BE2C (cell line): ENCODE measurements at regions not wholly inside any gene's neighbourhood (a gene's known extent, or its start where the extent isn't known, plus 50 kb on each side); places are given as distances from the start of the nearest gene placed in this dataset.

Source experiments
- DNase-seq: peaks from one replicate; pipeline ENCODE4 v3.0.0-alpha.2; 2020
- H3K27me3 ChIP-seq: fragments of 250-450 bp; sonication (Bioruptor Pico); 2 replicates; pipeline ENCODE4 v1.5.1; 2020; ENCODE audit warnings: mild to moderate bottlenecking
- H3K36me3 ChIP-seq: fragments of 250-450 bp; sonication (Bioruptor Pico); 2 replicates; pipeline ENCODE4 v1.5.1; 2020; ENCODE audit warnings: mild to moderate bottlenecking
- H3K4me1 ChIP-seq: fragments of 250-450 bp; sonication (Bioruptor Pico); 2 replicates; pipeline ENCODE4 v1.5.1; 2020
- H3K4me3 ChIP-seq: 2 replicates; pipeline ENCODE4 v1.5.1; 2011; ENCODE audit warnings: low read depth, low read length
- H3K9me3 ChIP-seq: fragments of 250-450 bp; sonication (Bioruptor Pico); 2 replicates; pipeline ENCODE4 v1.5.1; 2020
- TF ChIP-seq, protein P1 (sequence below): IDR thresholded peaks from 2 replicates; pipeline ENCODE4 v1.5.1; 2012; ENCODE audit warnings: mild to moderate bottlenecking, low read depth, low read length

DNA sequence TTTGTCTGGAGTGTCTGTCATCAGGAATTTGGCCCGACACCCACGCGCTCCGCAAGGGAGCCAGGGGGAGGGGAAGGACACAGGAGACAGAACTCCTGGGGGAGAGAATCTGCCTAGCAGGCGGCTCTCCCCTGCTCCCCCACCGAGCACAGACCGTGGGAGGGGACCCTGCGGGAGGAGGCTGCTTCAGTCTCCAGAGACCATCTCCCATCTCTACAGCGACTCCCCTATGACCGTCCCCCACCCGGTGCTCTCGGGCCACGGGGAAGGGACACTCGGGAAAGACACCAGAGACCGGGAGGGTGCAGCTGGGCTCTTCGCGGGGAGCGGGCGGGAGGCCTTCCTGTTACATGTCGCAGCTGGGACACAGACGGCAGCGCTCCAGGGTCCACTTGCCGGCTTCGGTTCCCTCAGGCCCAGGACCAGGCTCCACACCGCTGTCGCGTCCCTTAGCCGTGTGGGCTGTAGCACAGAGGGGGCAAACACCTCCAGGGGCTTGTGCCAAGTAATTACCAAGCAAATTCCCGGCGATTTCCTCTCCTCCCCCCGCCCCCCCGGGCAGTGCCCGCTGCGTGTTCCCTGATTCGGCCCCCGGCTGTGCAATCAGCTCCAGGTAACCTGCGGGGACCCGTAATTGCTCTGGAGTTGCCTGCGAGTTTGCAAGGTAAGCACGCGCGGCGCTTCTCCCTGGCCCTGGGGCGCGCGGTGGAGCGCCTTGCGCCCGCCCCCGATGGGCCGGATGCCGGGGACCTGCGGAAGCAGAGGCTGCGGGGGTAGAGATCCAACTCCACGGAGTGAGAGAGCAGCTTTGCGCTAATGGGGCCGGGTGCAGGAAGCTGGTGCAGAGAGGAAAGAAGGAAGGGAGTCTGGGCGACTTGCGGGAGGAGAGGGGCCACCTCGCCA lies 155.1 kb upstream of the CADM1 start:
- DNase-seq = no peak
- Histone ChIP-seq H3K4me3 (no peak overlapping the region), H3K27me3 (no peaks in the 10 kb centered on the region)

DNA sequence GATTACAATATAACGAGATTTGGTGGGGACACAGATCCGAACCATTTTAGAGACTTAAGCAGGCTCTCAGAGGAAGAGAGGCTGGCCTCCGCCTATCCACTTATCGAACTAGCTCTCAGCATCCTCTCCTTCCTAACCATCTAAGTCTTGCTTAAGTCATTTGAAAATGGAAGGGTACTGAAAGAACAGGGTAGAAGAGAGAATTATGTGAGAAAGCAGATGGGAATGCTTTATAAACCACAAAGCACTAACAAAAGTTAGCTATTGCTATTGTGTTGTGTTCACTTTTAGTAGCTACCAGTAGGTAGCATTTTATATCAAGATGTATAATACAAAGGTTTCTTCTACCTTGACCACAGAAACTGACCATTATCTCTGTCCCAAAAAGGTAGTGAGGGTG lies 153.4 kb upstream of the CADM1 start:
- no peak for DNase-seq
- TF ChIP-seq, protein P1, sequence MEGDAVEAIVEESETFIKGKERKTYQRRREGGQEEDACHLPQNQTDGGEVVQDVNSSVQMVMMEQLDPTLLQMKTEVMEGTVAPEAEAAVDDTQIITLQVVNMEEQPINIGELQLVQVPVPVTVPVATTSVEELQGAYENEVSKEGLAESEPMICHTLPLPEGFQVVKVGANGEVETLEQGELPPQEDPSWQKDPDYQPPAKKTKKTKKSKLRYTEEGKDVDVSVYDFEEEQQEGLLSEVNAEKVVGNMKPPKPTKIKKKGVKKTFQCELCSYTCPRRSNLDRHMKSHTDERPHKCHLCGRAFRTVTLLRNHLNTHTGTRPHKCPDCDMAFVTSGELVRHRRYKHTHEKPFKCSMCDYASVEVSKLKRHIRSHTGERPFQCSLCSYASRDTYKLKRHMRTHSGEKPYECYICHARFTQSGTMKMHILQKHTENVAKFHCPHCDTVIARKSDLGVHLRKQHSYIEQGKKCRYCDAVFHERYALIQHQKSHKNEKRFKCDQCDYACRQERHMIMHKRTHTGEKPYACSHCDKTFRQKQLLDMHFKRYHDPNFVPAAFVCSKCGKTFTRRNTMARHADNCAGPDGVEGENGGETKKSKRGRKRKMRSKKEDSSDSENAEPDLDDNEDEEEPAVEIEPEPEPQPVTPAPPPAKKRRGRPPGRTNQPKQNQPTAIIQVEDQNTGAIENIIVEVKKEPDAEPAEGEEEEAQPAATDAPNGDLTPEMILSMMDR = no peak
- Histone ChIP-seq H3K27me3 (no peaks in the 10 kb centered on the region), H3K4me1 (peaks cover 8% of the 10 kb centered on the region; the same call in 1 of the 2 replicates), H3K36me3 (no peaks in the 10 kb centered on the region), H3K9me3 (no peaks in the 10 kb centered on the region), H3K4me3 (no peak overlapping the region)

More for the DNA sequence above, 155.1 kb upstream of the CADM1 start:
- H3K9me3 ChIP-seq = no peaks in the 10 kb centered on the region
- TF ChIP-seq, protein P1 = no peak
- H3K36me3 ChIP-seq = no peaks in the 10 kb centered on the region
- peaks cover 8% of the 10 kb centered on the region; the same call in 1 of the 2 replicates for H3K4me1 ChIP-seq

DNA sequence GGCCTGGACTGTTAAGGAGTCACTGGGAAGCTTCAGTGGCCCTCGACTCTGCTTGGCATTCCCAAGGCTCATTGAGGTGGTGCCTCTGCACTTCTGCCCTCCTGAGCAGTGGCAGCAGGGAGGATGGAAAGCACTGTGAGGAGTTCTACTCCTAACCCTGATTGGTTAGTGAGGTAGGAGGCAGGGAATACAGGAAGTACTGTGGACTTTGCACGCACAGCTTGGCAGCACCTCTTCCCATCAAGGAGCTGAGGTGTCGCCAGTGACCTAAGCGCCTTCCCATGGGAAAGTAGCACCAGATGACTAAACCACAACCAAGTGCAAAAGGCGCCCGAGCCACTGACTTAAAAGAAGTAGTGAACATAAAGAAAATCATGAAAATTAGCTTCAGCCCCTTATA lies 152.5 kb upstream of the CADM1 start:
- no peak for DNase-seq
- Histone ChIP-seq H3K27me3 (no peaks in the 10 kb centered on the region), H3K36me3 (no peaks in the 10 kb centered on the region), H3K4me3 (no peak overlapping the region), H3K4me1 (peaks cover 10% of the 10 kb centered on the region; the same call in 1 of the 2 replicates), H3K9me3 (no peaks in the 10 kb centered on the region)
- TF ChIP-seq, protein P1 = no peak

DNA sequence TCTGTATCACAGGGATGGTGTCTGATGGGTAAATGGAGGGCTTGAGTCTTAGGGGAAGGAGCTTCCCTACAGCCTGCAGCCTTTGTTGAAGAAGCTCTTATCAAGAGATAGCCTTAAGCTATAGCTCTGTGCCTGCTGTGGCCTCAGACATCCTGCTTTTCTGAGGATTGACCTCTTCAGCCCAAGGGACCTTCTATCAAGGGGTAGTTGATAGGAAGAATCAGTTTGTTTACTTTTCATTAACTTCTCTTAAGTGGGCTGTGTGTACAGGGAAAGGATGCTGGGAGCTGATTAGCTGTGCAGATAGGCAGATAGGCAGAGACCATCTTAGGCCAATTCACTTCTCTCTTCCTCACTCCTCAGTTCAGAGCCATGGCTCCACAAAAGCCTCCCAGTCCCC lies 151.8 kb upstream of the CADM1 start:
- TF ChIP-seq, protein P1 = no peak
- Histone ChIP-seq H3K4me3 (no peak overlapping the region), H3K27me3 (no peaks in the 10 kb centered on the region), H3K9me3 (no peaks in the 10 kb centered on the region), H3K36me3 (no peaks in the 10 kb centered on the region), H3K4me1 (peaks cover 11% of the 10 kb centered on the region; the same call in 1 of the 2 replicates)
- no peak for DNase-seq

DNA sequence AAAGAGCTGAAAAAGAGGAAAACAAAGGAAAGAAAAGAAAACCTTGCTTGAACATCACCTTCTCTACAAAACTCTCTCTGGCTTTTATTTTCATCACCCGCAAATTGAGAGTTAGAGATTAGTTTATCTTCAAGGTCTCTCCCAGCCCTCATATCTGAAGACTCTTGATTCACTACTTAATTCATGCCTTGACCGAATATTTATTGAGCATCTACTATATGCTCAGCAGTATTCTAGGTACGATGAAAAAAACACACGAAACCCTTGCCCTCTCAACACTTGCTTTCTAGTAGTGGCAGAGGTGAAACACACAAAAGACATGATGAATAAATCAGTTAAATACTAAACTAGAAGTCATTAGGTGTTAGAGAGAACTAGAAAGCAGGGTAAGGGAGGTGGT lies 150.6 kb upstream of the CADM1 start:
- H3K4me3 ChIP-seq = no peak overlapping the region
- H3K27me3 ChIP-seq = no peaks in the 10 kb centered on the region
- H3K36me3 ChIP-seq = no peaks in the 10 kb centered on the region
- peaks cover 18% of the 10 kb centered on the region for H3K4me1 ChIP-seq
- TF ChIP-seq, protein P1 = no peak
- DNase-seq = no peak
- H3K9me3 ChIP-seq = no peaks in the 10 kb centered on the region

DNA sequence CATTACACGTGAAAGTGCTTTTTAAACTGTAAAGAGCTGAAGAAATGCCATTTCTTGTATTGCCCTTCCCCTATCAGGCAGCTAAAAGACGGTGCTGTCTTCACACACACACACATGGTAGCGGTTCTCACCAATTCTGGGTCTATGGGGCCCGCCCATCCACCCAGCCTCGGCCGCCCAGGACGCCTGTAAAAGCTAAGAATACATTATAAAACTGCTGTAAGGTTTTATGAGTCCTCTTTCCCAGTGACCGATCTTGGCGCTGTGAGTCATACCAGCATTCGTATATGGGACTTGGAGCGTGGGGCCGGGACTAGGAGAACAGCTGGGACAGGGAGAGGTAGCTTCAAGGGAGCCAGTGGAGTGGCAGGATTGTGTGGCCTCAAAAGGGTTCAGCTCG lies 149.7 kb upstream of the CADM1 start:
- H3K4me1 ChIP-seq = peaks cover 22% of the 10 kb centered on the region
- H3K36me3 ChIP-seq = no peaks in the 10 kb centered on the region
- no peaks in the 10 kb centered on the region for H3K27me3 ChIP-seq
- no peak overlapping the region for H3K4me3 ChIP-seq
- TF ChIP-seq, protein P1 = no peak
- DNase-seq = no peak
- H3K9me3 ChIP-seq = no peaks in the 10 kb centered on the region
